Central memory CD8-positive, alpha-beta T cell (primary cell): ENCODE measurements at regions not wholly inside any gene's neighbourhood (a gene's known extent, or its start where the extent isn't known, plus 50 kb on each side); places are given as distances from the start of the nearest gene placed in this dataset.
A peak's percentile ranks its signal among the peaks of the same experiment; 100 is the strongest.
"Not testable (repeated sequence)": the region's sequence is repeated elsewhere in the genome, so short reads cannot be mapped to it uniquely, and the experiment has no call there.

ENCODE experiments used
- ATAC-seq: fragments of 150-1000 bp; cut with Tn5 transposase; replicated peaks from 2 replicates; pipeline ENCODE4 v1.10.0; 2022; ENCODE audit warnings: mild to moderate bottlenecking, moderate FRiP score, moderate number of reproducible peaks; ENCODE audit not compliant: poor library complexity, severe bottlenecking; ENCODE audit errors: extremely low read depth
- DNase-seq, 2 donors: peaks; one replicate each; pipeline ENCODE4 v3.0.0; 2021; ENCODE audit warnings: low spot score in 2 of 2
- H3K27ac Mint-ChIP-seq: one replicate; pipeline ENCODE4 v1.8.0; 2022; ENCODE audit warnings: low read depth, mild to moderate bottlenecking, moderate library complexity, mixed read lengths
- H3K27me3 Mint-ChIP-seq: one replicate; pipeline ENCODE4 v1.8.0; 2022; ENCODE audit warnings: mixed read lengths
- H3K36me3 Mint-ChIP-seq: one replicate; pipeline ENCODE4 v1.8.0; 2022; ENCODE audit warnings: mild to moderate bottlenecking, moderate library complexity, mixed read lengths; ENCODE audit not compliant: insufficient read depth
- H3K4me1 Mint-ChIP-seq: one replicate; pipeline ENCODE4 v1.8.0; 2022; ENCODE audit warnings: mixed read lengths
- H3K4me3 Mint-ChIP-seq: one replicate; pipeline ENCODE4 v1.8.0; 2022; ENCODE audit warnings: mild to moderate bottlenecking, moderate library complexity, mixed read lengths
- H3K9me3 Mint-ChIP-seq: one replicate; pipeline ENCODE4 v1.8.0; 2022; ENCODE audit warnings: mixed read lengths

- no peak for ATAC-seq
- no peaks in the 10 kb centered on the region for H3K36me3 Mint-ChIP-seq
- no peak overlapping the region for H3K27ac Mint-ChIP-seq
- peaks cover 28% of the 10 kb centered on the region for H3K27me3 Mint-ChIP-seq
- DNase-seq, result no peak
- no peak overlapping the region for H3K4me3 Mint-ChIP-seq
- no peaks in the 10 kb centered on the region for H3K9me3 Mint-ChIP-seq
- no peaks in the 10 kb centered on the region for H3K4me1 Mint-ChIP-seq
Observed at GRCh38 chr6:167208819-167209576, 51.2 kb upstream of the GPR31 start.

GRCh38 chr6:167209577-167209975, 51.8 kb upstream of the GPR31 start:
- DNase-seq (no peak), ATAC-seq (no peak)
- no peak overlapping the region for H3K27ac Mint-ChIP-seq
- peaks cover 28% of the 10 kb centered on the region for H3K27me3 Mint-ChIP-seq
- H3K9me3 Mint-ChIP-seq, result no peaks in the 10 kb centered on the region
- H3K4me1 Mint-ChIP-seq, result no peaks in the 10 kb centered on the region
- no peaks in the 10 kb centered on the region for H3K36me3 Mint-ChIP-seq
- H3K4me3 Mint-ChIP-seq, result no peak overlapping the region

- Mint-ChIP-seq H3K27ac (no peak overlapping the region), H3K9me3 (no peaks in the 10 kb centered on the region), H3K36me3 (no peaks in the 10 kb centered on the region)
Observed at GRCh38 chr6:167210375-167211294, 52.9 kb upstream of the GPR31 start.

GRCh38 chr6:167211295-167211648, 53.5 kb upstream of the GPR31 start:
- no peak overlapping the region for H3K27ac Mint-ChIP-seq
- no peak for ATAC-seq

More at GRCh38 chr6:167210375-167211294, 52.9 kb upstream of the GPR31 start:
- DNase-seq (no peak), ATAC-seq (no peak)
- Mint-ChIP-seq H3K27me3 (peaks cover 28% of the 10 kb centered on the region), H3K4me3 (no peak overlapping the region), H3K4me1 (no peaks in the 10 kb centered on the region)

GRCh38 chr6:167211881-167212712, 54.3 kb upstream of the GPR31 start:
- DNase-seq (no peak), ATAC-seq (no peak)
- Mint-ChIP-seq H3K36me3 (no peaks in the 10 kb centered on the region), H3K9me3 (no peaks in the 10 kb centered on the region), H3K4me1 (no peaks in the 10 kb centered on the region), H3K27ac (no peak overlapping the region), H3K4me3 (no peak overlapping the region), H3K27me3 (peaks cover 14% of the 10 kb centered on the region)

More at GRCh38 chr6:167211295-167211648, 53.5 kb upstream of the GPR31 start:
- no peaks in the 10 kb centered on the region for H3K9me3 Mint-ChIP-seq
- H3K4me3 Mint-ChIP-seq, result no peak overlapping the region
- no peak for DNase-seq
- H3K4me1 Mint-ChIP-seq, result no peaks in the 10 kb centered on the region
- H3K27me3 Mint-ChIP-seq, result peaks cover 22% of the 10 kb centered on the region
- H3K36me3 Mint-ChIP-seq, result no peaks in the 10 kb centered on the region

- H3K27me3 Mint-ChIP-seq, result peaks cover 11% of the 10 kb centered on the region
- ATAC-seq (no peak), DNase-seq (no peak)
- no peak overlapping the region for H3K27ac Mint-ChIP-seq
- H3K4me3 Mint-ChIP-seq, result no peak overlapping the region
- H3K36me3 Mint-ChIP-seq, result no peaks in the 10 kb centered on the region
- H3K9me3 Mint-ChIP-seq, result no peaks in the 10 kb centered on the region
- no peaks in the 10 kb centered on the region for H3K4me1 Mint-ChIP-seq
Observed at GRCh38 chr6:167212713-167213005, 54.9 kb upstream of the GPR31 start.

- no peak overlapping the region for H3K4me3 Mint-ChIP-seq
- H3K9me3 Mint-ChIP-seq, result no peaks in the 10 kb centered on the region
- no peak for ATAC-seq
- peaks cover 12% of the 10 kb centered on the region for H3K27me3 Mint-ChIP-seq
- H3K36me3 Mint-ChIP-seq, result no peaks in the 10 kb centered on the region
- H3K4me1 Mint-ChIP-seq, result no peaks in the 10 kb centered on the region
- DNase-seq, result no peak
- no peak overlapping the region for H3K27ac Mint-ChIP-seq
Observed at GRCh38 chr6:167214206-167214605, 56.4 kb upstream of the GPR31 start.

GRCh38 chr6:167215429-167216250, 57.9 kb upstream of the GPR31 start:
- H3K4me3 Mint-ChIP-seq, ATAC-seq, H3K27ac Mint-ChIP-seq, DNase-seq, H3K27me3 Mint-ChIP-seq, H3K4me1 Mint-ChIP-seq, H3K36me3 Mint-ChIP-seq, H3K9me3 Mint-ChIP-seq: not testable (repeated sequence)

- ATAC-seq, H3K4me1 Mint-ChIP-seq, H3K36me3 Mint-ChIP-seq, H3K27ac Mint-ChIP-seq, DNase-seq, H3K27me3 Mint-ChIP-seq, H3K9me3 Mint-ChIP-seq, H3K4me3 Mint-ChIP-seq: not testable (repeated sequence)
Observed at GRCh38 chr6:167216390-167217050, 58.7 kb upstream of the GPR31 start.

GRCh38 chr6:167217073-167217472, 59.3 kb upstream of the GPR31 start:
- H3K9me3 Mint-ChIP-seq, H3K27ac Mint-ChIP-seq, DNase-seq, H3K36me3 Mint-ChIP-seq, H3K4me1 Mint-ChIP-seq, ATAC-seq, H3K27me3 Mint-ChIP-seq, H3K4me3 Mint-ChIP-seq: not testable (repeated sequence)

- not testable (repeated sequence) for DNase-seq, H3K4me1 Mint-ChIP-seq, H3K27me3 Mint-ChIP-seq, H3K4me3 Mint-ChIP-seq, H3K36me3 Mint-ChIP-seq, H3K27ac Mint-ChIP-seq, H3K9me3 Mint-ChIP-seq
- ATAC-seq, result peak; percentile 80
Observed at GRCh38 chr6:167217951-167218759, 60.4 kb upstream of the GPR31 start.
